Fibroblast of lung (primary cell): ENCODE measurements at regions not wholly inside any gene's neighbourhood (a gene's known extent, or its start where the extent isn't known, plus 50 kb on each side); places are given as distances from the start of the nearest gene placed in this dataset.

Experiments
- EZH2 ChIP-seq: IDR thresholded peaks from 2 replicates; pipeline ENCODE4 v1.5.1; 2012; ENCODE audit warnings: low read length, control low read depth, mild to moderate bottlenecking; ENCODE audit errors: missing control alignments
- TF ChIP-seq, protein P1 (sequence below), 2 donors: IDR thresholded peaks in 1 of 2; conservative IDR thresholded peaks in 1 of 2; 1 replicate in 1 of 2; 2 replicates in 1 of 2; pipeline ENCODE4 v1.5.1; 2011 to 2012; ENCODE audit warnings: low read length in 2 of 2, control low read depth in 1 of 2, inconsistent platforms in 1 of 2, low read depth in 1 of 2, mild to moderate bottlenecking in 1 of 2

- TF ChIP-seq, protein P1, sequence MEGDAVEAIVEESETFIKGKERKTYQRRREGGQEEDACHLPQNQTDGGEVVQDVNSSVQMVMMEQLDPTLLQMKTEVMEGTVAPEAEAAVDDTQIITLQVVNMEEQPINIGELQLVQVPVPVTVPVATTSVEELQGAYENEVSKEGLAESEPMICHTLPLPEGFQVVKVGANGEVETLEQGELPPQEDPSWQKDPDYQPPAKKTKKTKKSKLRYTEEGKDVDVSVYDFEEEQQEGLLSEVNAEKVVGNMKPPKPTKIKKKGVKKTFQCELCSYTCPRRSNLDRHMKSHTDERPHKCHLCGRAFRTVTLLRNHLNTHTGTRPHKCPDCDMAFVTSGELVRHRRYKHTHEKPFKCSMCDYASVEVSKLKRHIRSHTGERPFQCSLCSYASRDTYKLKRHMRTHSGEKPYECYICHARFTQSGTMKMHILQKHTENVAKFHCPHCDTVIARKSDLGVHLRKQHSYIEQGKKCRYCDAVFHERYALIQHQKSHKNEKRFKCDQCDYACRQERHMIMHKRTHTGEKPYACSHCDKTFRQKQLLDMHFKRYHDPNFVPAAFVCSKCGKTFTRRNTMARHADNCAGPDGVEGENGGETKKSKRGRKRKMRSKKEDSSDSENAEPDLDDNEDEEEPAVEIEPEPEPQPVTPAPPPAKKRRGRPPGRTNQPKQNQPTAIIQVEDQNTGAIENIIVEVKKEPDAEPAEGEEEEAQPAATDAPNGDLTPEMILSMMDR (conservative IDR thresholded peaks at IDR 0.05 in 1 of 2, IDR thresholded peaks at IDR 0.05 in 1 of 2; ENCODE audit: low read depth in 1 of 2, low read length in 2 of 2): no peak
- no peak for TF ChIP-seq EZH2
These were observed 113.2 kb upstream of the NAMPT start for GRCh38 chr7:106397994-106398393.
